ENCODE measurements at regions not wholly inside any gene's neighbourhood (a gene's known extent, or its start where the extent isn't known, plus 50 kb on each side); places are given as distances from the start of the nearest gene placed in this dataset.
"Not testable (repeated sequence)": the region's sequence is repeated elsewhere in the genome, so short reads cannot be mapped to it uniquely, and the experiment has no call there.

DNA sequence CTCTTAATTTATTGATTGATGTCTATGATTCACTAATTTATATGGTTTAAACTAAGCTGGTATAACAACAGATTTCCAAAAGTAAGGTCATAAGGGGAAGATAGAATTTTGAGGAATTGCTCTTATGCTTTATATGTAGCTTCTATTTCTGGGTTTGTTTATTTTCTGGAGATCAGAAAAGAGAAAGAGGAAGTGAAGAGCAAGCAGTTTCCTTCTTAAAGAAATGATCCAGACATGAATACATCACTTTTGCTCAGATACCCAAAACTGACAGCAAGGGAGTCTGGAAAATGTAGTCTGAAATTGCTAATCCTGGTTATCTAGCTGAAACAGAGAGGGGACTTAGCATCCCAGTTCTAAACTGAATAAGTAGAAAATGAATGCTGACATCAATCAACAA lies 912.5 kb upstream of the CRIM1 start:
- H3K4me1 ChIP-seq (ENCODE audit: control insufficient read depth, insufficient read depth, low read length, unreplicated experiment) = no peaks in the 10 kb centered on the region
- no peak overlapping the region for H3K4me3 ChIP-seq (ENCODE audit: low read depth, low read length)
- no peaks in the 10 kb centered on the region for H3K36me3 ChIP-seq (ENCODE audit: insufficient read depth, low read length)
- no peaks in the 10 kb centered on the region for H3K79me2 ChIP-seq (ENCODE audit: control insufficient read depth, insufficient read depth, low read length, unreplicated experiment)
- no peaks in the 10 kb centered on the region for H3K27me3 ChIP-seq (ENCODE audit: insufficient read depth, low read length)
- no peak overlapping the region for H2AFZ ChIP-seq (ENCODE audit: low read length, unreplicated experiment)
- no peak overlapping the region for H3K27ac ChIP-seq (ENCODE audit: low read depth, low read length)

DNA sequence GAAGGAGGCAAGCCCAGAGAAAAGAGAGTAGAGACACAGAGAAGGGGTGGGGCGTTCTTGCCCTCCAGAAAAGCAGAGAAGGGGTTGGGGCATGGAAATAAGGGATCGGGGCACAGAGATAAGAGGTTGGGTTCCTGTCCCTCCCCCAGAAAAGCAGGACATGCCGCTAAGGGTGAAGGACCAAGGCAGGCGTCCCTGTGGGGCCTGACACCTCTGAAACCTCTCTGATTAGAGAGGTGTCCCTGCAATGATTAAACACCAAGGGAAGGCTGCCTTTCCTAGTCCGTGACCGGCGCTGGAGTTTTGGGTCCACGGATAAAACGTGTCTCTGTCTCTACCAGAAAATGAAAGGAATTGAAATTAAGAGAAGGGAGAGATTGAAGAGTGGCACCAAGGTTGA lies 914.0 kb upstream of the CRIM1 start:
- H3K4me3 ChIP-seq (ENCODE audit: low read depth, low read length); H3K27ac ChIP-seq (ENCODE audit: low read depth, low read length); H2AFZ ChIP-seq (ENCODE audit: low read length, unreplicated experiment); H3K27me3 ChIP-seq (ENCODE audit: insufficient read depth, low read length); H3K79me2 ChIP-seq (ENCODE audit: control insufficient read depth, insufficient read depth, low read length, unreplicated experiment); H3K4me1 ChIP-seq (ENCODE audit: control insufficient read depth, insufficient read depth, low read length, unreplicated experiment); H3K36me3 ChIP-seq (ENCODE audit: insufficient read depth, low read length): not testable (repeated sequence)

DNA sequence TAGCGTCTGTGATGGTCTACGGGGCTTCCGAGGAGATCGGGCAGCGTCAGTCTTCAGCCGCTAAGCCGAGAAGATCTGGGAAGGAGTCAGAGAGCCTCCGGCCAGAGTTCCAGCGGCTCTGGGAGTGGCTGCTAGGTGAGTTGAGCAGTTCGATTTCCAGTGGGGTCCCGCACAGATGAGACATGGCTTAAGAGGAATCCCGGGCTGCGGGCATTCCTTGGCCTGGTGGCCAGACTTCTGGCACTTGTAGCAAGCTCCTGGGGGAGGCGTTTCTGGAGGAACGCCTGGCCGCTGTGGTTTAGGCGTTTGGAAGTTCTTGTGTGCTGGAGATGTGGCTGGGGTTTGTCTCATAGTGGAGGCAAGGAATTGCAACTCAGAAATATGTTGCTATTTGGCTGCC lies 915.3 kb upstream of the CRIM1 start:
- not testable (repeated sequence) for H2AFZ ChIP-seq (ENCODE audit: low read length, unreplicated experiment); H3K4me3 ChIP-seq (ENCODE audit: low read depth, low read length); H3K36me3 ChIP-seq (ENCODE audit: insufficient read depth, low read length); H3K27me3 ChIP-seq (ENCODE audit: insufficient read depth, low read length); H3K4me1 ChIP-seq (ENCODE audit: control insufficient read depth, insufficient read depth, low read length, unreplicated experiment); H3K79me2 ChIP-seq (ENCODE audit: control insufficient read depth, insufficient read depth, low read length, unreplicated experiment); H3K27ac ChIP-seq (ENCODE audit: low read depth, low read length)

DNA sequence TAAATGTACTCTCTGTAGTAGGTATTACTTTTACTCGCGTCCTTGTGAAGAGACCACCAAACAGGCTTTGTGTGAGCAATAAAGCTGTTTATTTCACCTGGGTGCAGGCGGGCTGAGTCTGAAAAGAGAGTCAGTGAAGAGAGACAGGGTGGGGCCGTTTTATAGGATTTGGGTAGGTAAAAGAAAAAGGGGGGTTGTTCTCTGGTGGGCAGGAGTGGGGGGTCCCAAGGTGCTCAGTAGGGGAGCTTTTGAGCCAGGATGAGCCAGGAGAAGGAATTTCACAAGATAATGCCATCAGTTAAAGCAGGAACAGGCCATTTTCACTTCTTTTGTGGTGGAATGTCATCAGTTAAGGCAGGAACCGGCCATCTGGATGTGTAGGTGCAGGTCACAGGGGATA lies 918.7 kb upstream of the CRIM1 start:
- not testable (repeated sequence) for H3K36me3 ChIP-seq (ENCODE audit: insufficient read depth, low read length); H3K27me3 ChIP-seq (ENCODE audit: insufficient read depth, low read length); H2AFZ ChIP-seq (ENCODE audit: low read length, unreplicated experiment); H3K79me2 ChIP-seq (ENCODE audit: control insufficient read depth, insufficient read depth, low read length, unreplicated experiment); H3K4me1 ChIP-seq (ENCODE audit: control insufficient read depth, insufficient read depth, low read length, unreplicated experiment); H3K4me3 ChIP-seq (ENCODE audit: low read depth, low read length); H3K27ac ChIP-seq (ENCODE audit: low read depth, low read length)

DNA sequence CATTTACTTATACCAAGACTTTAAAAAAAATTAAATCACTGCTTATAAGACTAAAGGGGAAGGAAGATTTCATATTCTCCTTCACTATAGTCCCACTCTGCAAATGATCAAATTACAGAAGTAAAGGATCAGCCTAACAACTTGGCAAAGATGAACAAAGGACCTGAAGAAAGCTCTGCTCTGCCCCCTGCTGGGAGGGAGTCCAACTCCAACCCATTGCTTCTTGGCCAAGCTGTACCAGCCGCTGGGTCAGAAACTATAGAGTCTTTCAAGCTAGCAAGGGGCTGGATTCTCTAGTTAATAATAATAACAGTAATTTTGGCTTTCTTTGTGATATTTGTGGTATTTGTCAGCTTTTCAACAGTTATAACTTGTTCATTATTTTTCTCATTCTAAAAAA lies 927.0 kb upstream of the CRIM1 start:
- Histone ChIP-seq H3K4me1 (ENCODE audit: control insufficient read depth, insufficient read depth, low read length, unreplicated experiment) (no peaks in the 10 kb centered on the region), H3K27me3 (ENCODE audit: insufficient read depth, low read length) (no peaks in the 10 kb centered on the region), H3K36me3 (ENCODE audit: insufficient read depth, low read length) (no peaks in the 10 kb centered on the region), H3K4me3 (ENCODE audit: low read depth, low read length) (no peak overlapping the region), H2AFZ (ENCODE audit: low read length, unreplicated experiment) (no peak overlapping the region), H3K27ac (ENCODE audit: low read depth, low read length) (no peak overlapping the region), H3K79me2 (ENCODE audit: control insufficient read depth, insufficient read depth, low read length, unreplicated experiment) (no peaks in the 10 kb centered on the region)

DNA sequence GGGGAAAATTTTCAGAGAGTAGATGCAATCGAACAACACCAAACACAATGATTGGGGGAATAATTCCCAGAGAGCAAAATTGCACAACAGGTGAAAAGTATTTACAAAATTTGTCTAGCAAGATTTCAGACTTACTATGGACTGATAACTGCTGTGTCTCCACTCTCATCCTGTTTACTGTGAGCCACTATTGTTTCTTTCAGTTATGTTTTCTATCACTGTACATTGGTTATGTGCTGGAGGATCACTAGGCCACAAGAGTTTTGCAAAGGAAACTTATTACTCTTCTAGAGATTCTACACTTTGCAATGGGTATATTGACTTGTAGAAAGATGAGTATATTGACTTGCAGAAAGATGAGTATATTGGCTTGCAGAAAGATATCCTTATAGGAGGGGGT lies 934.1 kb upstream of the CRIM1 start:
- Histone ChIP-seq H3K27ac (ENCODE audit: low read depth, low read length) (no peak overlapping the region), H3K4me1 (ENCODE audit: control insufficient read depth, insufficient read depth, low read length, unreplicated experiment) (no peaks in the 10 kb centered on the region), H3K4me3 (ENCODE audit: low read depth, low read length) (no peak overlapping the region), H2AFZ (ENCODE audit: low read length, unreplicated experiment) (no peak overlapping the region), H3K36me3 (ENCODE audit: insufficient read depth, low read length) (no peaks in the 10 kb centered on the region), H3K27me3 (ENCODE audit: insufficient read depth, low read length) (no peaks in the 10 kb centered on the region), H3K79me2 (ENCODE audit: control insufficient read depth, insufficient read depth, low read length, unreplicated experiment) (no peaks in the 10 kb centered on the region)

DNA sequence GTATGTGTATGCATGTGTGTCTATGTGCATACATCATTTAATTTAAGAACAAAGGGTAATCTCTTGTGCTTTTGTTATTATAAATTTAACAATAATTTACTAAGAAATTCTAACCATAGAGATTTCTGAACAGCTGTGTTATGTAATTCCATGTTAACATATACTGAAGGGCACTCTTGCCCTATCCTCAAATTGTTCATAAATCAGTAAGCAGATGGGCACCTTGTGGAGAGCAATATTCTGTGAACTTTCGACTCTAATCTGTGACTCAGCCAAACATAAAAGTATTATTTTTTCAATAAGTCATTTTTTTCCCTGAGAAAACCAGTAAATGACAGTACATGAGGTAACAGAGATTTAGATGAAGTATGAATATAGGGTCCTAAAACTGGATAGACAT lies 938.3 kb upstream of the CRIM1 start:
- H2AFZ ChIP-seq (ENCODE audit: low read length, unreplicated experiment) = no peak overlapping the region
- H3K79me2 ChIP-seq (ENCODE audit: control insufficient read depth, insufficient read depth, low read length, unreplicated experiment) = no peaks in the 10 kb centered on the region
- no peak overlapping the region for H3K27ac ChIP-seq (ENCODE audit: low read depth, low read length)
- H3K4me3 ChIP-seq (ENCODE audit: low read depth, low read length) = no peak overlapping the region
- H3K4me1 ChIP-seq (ENCODE audit: control insufficient read depth, insufficient read depth, low read length, unreplicated experiment) = no peaks in the 10 kb centered on the region
- no peaks in the 10 kb centered on the region for H3K36me3 ChIP-seq (ENCODE audit: insufficient read depth, low read length)
- no peaks in the 10 kb centered on the region for H3K27me3 ChIP-seq (ENCODE audit: insufficient read depth, low read length)

DNA sequence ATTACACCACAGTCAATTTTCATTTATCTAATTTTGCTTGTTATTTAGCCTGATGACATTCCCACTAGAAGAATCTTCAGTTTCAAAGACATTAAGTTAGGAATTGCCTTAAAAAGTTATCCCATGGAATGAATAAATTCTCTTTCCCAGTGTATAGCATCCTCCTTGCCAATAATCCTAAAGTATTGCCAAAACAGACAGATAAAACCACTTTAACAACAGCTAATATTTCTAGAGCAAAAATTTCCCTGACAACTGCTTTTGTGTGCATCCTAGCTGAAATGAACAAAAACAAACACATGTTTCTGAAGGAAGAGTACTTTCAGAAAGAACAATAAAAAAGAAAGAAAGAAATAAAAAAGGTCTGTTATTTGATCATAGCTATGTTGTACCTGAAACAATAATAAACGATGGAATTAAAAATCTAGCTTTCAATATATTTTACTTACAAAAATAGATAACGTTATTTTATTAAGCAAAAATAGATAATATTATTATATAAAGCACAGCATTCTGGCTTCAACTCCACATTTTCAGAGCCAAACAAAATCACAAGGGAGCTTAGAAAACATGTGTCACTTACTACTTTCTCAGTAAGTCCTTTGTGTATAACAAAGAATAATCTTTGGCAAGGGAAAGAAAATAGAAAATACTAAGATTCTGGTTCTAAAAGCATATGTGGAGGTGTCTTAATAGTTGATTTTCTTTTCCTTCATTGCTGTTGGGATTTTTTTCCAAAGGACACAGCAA lies 939.0 kb upstream of the CRIM1 start:
- H3K27me3 ChIP-seq (ENCODE audit: insufficient read depth, low read length) = no peaks in the 10 kb centered on the region
- H3K4me3 ChIP-seq (ENCODE audit: low read depth, low read length) = no peak overlapping the region
- H3K27ac ChIP-seq (ENCODE audit: low read depth, low read length) = no peak overlapping the region
- H3K36me3 ChIP-seq (ENCODE audit: insufficient read depth, low read length) = no peaks in the 10 kb centered on the region
- H2AFZ ChIP-seq (ENCODE audit: low read length, unreplicated experiment) = no peak overlapping the region
- no peaks in the 10 kb centered on the region for H3K79me2 ChIP-seq (ENCODE audit: control insufficient read depth, insufficient read depth, low read length, unreplicated experiment)
- H3K4me1 ChIP-seq (ENCODE audit: control insufficient read depth, insufficient read depth, low read length, unreplicated experiment) = no peaks in the 10 kb centered on the region

DNA sequence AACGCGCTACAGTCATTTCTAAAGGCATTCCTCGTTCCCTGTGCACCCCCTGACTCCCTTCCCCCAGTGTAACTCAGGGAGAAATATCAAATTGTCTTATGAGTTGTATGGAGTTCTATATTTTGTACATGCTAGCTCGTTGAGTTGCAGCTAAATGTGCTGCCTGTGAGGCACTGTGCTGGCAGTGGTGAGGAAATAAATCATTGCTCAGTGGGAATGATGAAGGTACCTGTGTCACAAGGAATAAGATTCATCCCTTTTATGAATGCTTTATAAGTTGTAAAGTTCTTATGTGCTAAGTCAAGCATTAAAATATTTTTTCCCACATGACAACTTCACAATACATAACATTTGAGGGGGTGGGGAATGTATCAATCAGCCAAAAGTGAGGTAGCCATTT lies 939.6 kb upstream of the CRIM1 start:
- no peaks in the 10 kb centered on the region for H3K4me1 ChIP-seq (ENCODE audit: control insufficient read depth, insufficient read depth, low read length, unreplicated experiment)
- no peaks in the 10 kb centered on the region for H3K79me2 ChIP-seq (ENCODE audit: control insufficient read depth, insufficient read depth, low read length, unreplicated experiment)
- no peaks in the 10 kb centered on the region for H3K27me3 ChIP-seq (ENCODE audit: insufficient read depth, low read length)
- H3K27ac ChIP-seq (ENCODE audit: low read depth, low read length) = no peak overlapping the region
- H2AFZ ChIP-seq (ENCODE audit: low read length, unreplicated experiment) = no peak overlapping the region
- no peaks in the 10 kb centered on the region for H3K36me3 ChIP-seq (ENCODE audit: insufficient read depth, low read length)
- H3K4me3 ChIP-seq (ENCODE audit: low read depth, low read length) = no peak overlapping the region

DNA sequence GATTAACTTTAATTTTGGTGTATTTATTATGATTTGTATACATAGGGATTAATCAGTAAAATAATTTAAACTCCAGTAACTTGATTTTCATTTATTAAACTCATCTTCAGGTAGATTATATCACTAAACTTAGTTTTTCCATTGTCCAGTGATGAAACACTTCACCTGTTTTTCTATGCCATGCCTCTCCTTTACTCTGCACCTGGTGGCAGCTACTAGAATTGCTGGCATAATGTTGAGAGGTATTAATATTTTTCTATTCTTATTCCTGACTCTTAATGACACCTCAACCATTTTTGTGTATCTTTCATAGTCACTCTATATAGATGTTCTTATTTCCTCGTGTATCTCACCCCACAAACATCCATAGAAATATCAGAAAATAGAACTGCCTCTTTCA lies 940.3 kb upstream of the CRIM1 start:
- no peaks in the 10 kb centered on the region for H3K79me2 ChIP-seq (ENCODE audit: control insufficient read depth, insufficient read depth, low read length, unreplicated experiment)
- no peaks in the 10 kb centered on the region for H3K36me3 ChIP-seq (ENCODE audit: insufficient read depth, low read length)
- H2AFZ ChIP-seq (ENCODE audit: low read length, unreplicated experiment) = no peak overlapping the region
- H3K27ac ChIP-seq (ENCODE audit: low read depth, low read length) = no peak overlapping the region
- no peak overlapping the region for H3K4me3 ChIP-seq (ENCODE audit: low read depth, low read length)
- H3K27me3 ChIP-seq (ENCODE audit: insufficient read depth, low read length) = no peaks in the 10 kb centered on the region
- no peaks in the 10 kb centered on the region for H3K4me1 ChIP-seq (ENCODE audit: control insufficient read depth, insufficient read depth, low read length, unreplicated experiment)

DNA sequence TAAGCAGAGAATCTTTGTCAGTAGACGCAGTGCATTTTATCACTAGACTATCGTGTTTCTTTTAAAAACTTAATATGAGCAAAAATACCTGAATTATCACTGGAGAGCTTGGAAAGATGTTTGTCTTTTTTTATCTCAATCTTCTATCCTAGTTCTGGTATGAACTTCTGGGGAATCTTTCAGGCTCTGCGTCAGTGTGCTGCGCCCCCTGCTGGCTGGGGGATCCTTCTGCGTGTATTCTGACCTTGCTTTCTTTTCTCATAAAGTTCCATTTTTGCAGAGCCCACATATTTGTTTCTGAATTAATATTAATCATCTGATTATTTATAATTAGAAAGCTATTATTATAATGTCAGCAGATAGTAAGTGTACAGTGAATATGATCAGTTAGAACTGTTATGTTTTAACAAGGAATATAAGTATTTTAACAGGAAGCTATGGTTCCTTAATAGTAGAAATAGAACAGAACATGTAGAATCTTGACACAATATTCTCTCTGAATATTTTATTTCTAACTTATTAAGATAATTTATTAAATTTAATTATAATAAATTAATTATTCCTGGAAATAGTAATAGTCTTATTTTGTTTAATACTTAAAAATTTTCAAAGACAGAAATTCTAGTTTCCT lies 945.0 kb upstream of the CRIM1 start:
- Histone ChIP-seq H3K4me1 (ENCODE audit: control insufficient read depth, insufficient read depth, low read length, unreplicated experiment) (no peaks in the 10 kb centered on the region), H3K79me2 (ENCODE audit: control insufficient read depth, insufficient read depth, low read length, unreplicated experiment) (no peaks in the 10 kb centered on the region), H3K27me3 (ENCODE audit: insufficient read depth, low read length) (no peaks in the 10 kb centered on the region), H3K27ac (ENCODE audit: low read depth, low read length) (no peak overlapping the region), H2AFZ (ENCODE audit: low read length, unreplicated experiment) (no peak overlapping the region), H3K4me3 (ENCODE audit: low read depth, low read length) (no peak overlapping the region), H3K36me3 (ENCODE audit: insufficient read depth, low read length) (no peaks in the 10 kb centered on the region)
